ENCODE measurements at regions not wholly inside any gene's neighbourhood (a gene's known extent, or its start where the extent isn't known, plus 50 kb on each side); places are given as distances from the start of the nearest gene placed in this dataset.

DNA sequence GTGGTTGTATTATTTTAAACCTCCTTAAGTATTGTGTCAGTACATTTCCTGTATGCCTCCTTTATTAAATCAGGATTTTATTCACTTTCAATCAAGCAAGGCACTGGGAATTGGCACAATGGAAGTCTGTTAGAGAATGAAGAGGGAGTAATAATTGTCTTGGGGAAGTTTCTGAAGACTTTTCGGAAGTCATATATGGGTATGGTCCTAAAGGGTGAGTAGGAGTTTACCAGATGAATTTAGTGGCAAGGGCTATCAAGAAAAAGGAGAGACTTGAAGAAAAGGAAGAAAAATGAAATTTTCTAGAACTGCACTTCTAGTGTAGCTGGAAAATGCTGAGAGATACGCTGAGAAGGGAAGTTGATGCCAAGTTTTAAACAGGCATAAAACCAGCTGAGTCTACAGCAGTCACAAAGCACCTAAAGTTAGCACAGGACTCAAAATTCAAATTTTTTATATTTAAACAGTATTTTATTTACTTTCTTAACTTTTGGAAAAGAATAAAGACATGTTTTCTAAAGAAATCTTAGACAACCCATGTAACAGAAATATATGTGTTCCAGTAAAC, 184.9 kb downstream of the SMC2 start:
- peaks cover 10% of the 10 kb centered on the region; the same call in 1 of the 2 replicates for H3K36me3 Mint-ChIP-seq (ENCODE audit: low read depth)
- no peaks in the 10 kb centered on the region for H3K4me1 Mint-ChIP-seq (ENCODE audit: low read depth)
- H3K9me3 Mint-ChIP-seq = peaks cover 15% of the 10 kb centered on the region
- H3K27ac Mint-ChIP-seq = no peak overlapping the region
- DNase-seq = no peak
- H3K4me3 Mint-ChIP-seq = no peak overlapping the region
- no peaks in the 10 kb centered on the region for H3K27me3 Mint-ChIP-seq (ENCODE audit: insufficient read depth)
- TF ChIP-seq, protein P1, sequence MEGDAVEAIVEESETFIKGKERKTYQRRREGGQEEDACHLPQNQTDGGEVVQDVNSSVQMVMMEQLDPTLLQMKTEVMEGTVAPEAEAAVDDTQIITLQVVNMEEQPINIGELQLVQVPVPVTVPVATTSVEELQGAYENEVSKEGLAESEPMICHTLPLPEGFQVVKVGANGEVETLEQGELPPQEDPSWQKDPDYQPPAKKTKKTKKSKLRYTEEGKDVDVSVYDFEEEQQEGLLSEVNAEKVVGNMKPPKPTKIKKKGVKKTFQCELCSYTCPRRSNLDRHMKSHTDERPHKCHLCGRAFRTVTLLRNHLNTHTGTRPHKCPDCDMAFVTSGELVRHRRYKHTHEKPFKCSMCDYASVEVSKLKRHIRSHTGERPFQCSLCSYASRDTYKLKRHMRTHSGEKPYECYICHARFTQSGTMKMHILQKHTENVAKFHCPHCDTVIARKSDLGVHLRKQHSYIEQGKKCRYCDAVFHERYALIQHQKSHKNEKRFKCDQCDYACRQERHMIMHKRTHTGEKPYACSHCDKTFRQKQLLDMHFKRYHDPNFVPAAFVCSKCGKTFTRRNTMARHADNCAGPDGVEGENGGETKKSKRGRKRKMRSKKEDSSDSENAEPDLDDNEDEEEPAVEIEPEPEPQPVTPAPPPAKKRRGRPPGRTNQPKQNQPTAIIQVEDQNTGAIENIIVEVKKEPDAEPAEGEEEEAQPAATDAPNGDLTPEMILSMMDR (IDR thresholded peaks at IDR 0.05) = no peak

DNA sequence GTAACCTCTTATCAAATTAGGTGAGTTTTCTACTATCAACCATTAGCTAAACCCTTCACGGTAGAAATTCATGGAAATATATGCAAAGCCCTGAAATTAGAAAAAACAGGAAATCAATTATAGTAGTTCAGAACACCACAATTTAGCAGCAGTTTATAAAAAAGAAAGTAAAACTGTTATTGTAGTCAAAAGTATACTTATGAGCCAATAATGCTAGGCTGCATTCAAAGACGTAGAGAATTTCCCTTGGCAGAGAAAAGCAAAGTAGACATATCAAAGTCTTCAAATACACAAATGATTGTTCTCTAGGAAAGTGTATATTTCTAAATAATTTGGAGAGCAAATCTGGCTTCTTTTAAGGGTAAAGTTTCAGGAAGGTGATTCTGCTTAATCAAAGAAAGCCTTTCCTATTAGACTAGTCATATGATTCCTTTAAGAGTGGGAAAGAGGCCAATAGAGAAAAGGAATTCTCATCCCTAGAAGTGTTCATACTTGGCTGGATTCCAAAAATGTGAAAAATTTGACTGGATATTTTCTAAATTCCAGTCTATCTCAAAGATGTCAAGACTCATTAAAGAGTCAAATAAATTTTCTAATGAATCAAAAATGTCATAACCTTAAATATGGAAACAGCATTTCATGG, 185.5 kb downstream of the SMC2 start:
- TF ChIP-seq, protein P1 (IDR thresholded peaks at IDR 0.05) = no peak
- Mint-ChIP-seq H3K4me3 (no peak overlapping the region), H3K27me3 (ENCODE audit: insufficient read depth) (no peaks in the 10 kb centered on the region), H3K9me3 (peaks cover 15% of the 10 kb centered on the region), H3K4me1 (ENCODE audit: low read depth) (no peaks in the 10 kb centered on the region), H3K27ac (no peak overlapping the region), H3K36me3 (ENCODE audit: low read depth) (peaks cover 10% of the 10 kb centered on the region; the same call in 1 of the 2 replicates)
- peak; percentile 35 for DNase-seq

DNA sequence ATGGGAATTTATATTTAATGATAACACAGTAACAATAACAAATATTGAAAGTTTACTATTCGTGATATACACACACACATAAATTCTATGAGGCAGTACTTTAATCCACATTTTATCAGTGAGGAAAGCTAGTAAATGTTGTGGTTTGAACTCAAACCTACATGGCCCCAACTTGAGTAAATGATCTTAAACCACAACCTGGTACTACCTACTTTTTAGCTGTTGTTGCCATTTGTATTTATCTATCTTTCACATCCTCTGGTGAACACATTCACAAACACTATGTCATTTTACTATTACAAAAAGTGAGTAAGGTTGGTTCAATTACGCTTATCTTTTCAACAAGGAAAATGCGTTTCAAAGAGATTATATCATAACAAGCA, 186.1 kb downstream of the SMC2 start:
- H3K9me3 Mint-ChIP-seq = peaks cover 15% of the 10 kb centered on the region
- H3K4me3 Mint-ChIP-seq = no peak overlapping the region
- peak; percentile 2 for DNase-seq
- H3K27ac Mint-ChIP-seq = no peak overlapping the region
- peaks cover 13% of the 10 kb centered on the region; the same call in 1 of the 2 replicates for H3K36me3 Mint-ChIP-seq (ENCODE audit: low read depth)
- H3K27me3 Mint-ChIP-seq (ENCODE audit: insufficient read depth) = no peaks in the 10 kb centered on the region
- no peaks in the 10 kb centered on the region for H3K4me1 Mint-ChIP-seq (ENCODE audit: low read depth)
- TF ChIP-seq, protein P1 (IDR thresholded peaks at IDR 0.05) = no peak

DNA sequence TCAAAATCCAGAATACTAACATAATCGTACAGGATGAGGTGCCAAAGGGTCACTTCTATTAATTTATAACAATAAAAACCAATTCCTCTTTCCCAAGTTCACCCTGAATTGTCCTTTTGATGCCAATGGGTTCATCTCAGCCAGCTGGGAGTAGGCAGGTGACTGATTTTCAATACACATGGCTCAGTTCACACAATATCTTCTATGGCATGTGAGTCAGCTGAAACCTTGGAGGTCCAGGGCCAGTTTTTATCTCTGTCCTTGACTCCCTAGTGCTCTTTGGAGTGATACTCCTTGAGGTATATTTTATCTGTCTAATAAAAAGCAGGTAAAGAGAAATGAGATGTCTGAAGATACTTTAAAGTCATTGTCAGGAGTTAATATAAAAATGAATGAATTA, 186.6 kb downstream of the SMC2 start:
- DNase-seq = no peak
- Mint-ChIP-seq H3K27me3 (ENCODE audit: insufficient read depth) (no peaks in the 10 kb centered on the region), H3K4me1 (ENCODE audit: low read depth) (no peaks in the 10 kb centered on the region), H3K4me3 (no peak overlapping the region), H3K9me3 (peaks cover 15% of the 10 kb centered on the region), H3K27ac (no peak overlapping the region), H3K36me3 (ENCODE audit: low read depth) (peaks cover 14% of the 10 kb centered on the region; the same call in 1 of the 2 replicates)
- TF ChIP-seq, protein P1 (IDR thresholded peaks at IDR 0.05) = no peak

DNA sequence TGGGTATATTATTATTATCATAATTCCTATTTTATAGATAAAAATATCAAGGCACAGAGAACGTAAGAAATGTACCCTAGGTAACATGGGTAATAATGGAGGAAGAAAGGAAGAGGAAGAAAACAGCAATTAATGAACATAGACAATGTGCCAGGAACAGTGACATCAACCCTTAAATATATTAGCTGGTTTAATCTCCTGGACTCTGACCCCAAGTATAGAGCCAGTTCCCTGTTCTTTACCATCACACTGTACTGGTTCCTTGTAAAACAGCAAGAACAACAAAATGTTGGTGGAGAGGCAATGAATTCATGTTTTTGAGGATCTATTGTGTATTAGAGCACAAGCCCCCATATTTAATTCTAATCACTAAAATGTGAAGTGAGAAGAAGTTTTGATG, 192.1 kb downstream of the SMC2 start:
- Mint-ChIP-seq H3K27me3 (ENCODE audit: insufficient read depth) (no peaks in the 10 kb centered on the region), H3K36me3 (ENCODE audit: low read depth) (peaks cover 13% of the 10 kb centered on the region), H3K4me3 (no peak overlapping the region), H3K4me1 (ENCODE audit: low read depth) (no peaks in the 10 kb centered on the region), H3K9me3 (peaks cover 21% of the 10 kb centered on the region), H3K27ac (no peak overlapping the region)
- DNase-seq = no peak
- TF ChIP-seq, protein P1 (IDR thresholded peaks at IDR 0.05) = no peak
